HG02763 (cell line): ENCODE measurements at regions not wholly inside any gene's neighbourhood (a gene's known extent, or its start where the extent isn't known, plus 50 kb on each side); places are given as distances from the start of the nearest gene placed in this dataset.

ENCODE experiments used
- ATAC-seq: cut with Tn5 transposase; IDR thresholded peaks from one replicate; pipeline ENCODE4 v1.9.1; 2021; ENCODE audit warnings: mild to moderate bottlenecking, moderate library complexity; ENCODE audit not compliant: unreplicated experiment

GRCh38 chr5:5617024-5617423 is 194.5 kb downstream of the ICE1 start:
- ATAC-seq = no peak

- ATAC-seq = no peak
Observed at GRCh38 chr5:5616247-5616895, 193.9 kb downstream of the ICE1 start.

- ATAC-seq = no peak
Observed at GRCh38 chr5:5615569-5615968, 193.1 kb downstream of the ICE1 start.

GRCh38 chr5:5613261-5613990 is 190.9 kb downstream of the ICE1 start:
- peak; percentile 89 for ATAC-seq

GRCh38 chr5:5612096-5612495 is 189.6 kb downstream of the ICE1 start:
- no peak for ATAC-seq

- no peak for ATAC-seq
Observed at GRCh38 chr5:5609935-5610334, 187.5 kb downstream of the ICE1 start.

- ATAC-seq = no peak
Observed at GRCh38 chr5:5605170-5605764, 182.8 kb downstream of the ICE1 start.

GRCh38 chr5:5602554-5602953 is 180.1 kb downstream of the ICE1 start:
- no peak for ATAC-seq

- ATAC-seq = no peak
Observed at GRCh38 chr5:5598547-5599113, 176.2 kb downstream of the ICE1 start.

- no peak for ATAC-seq
Observed at GRCh38 chr5:5593391-5593790, 170.9 kb downstream of the ICE1 start.

GRCh38 chr5:5592541-5592940 is 170.1 kb downstream of the ICE1 start:
- ATAC-seq = no peak

GRCh38 chr5:5591567-5591966 is 169.1 kb downstream of the ICE1 start:
- ATAC-seq = no peak

GRCh38 chr5:5589857-5590256 is 167.4 kb downstream of the ICE1 start:
- no peak for ATAC-seq

- ATAC-seq = no peak
Observed at GRCh38 chr5:5588887-5589826, 166.7 kb downstream of the ICE1 start.

GRCh38 chr5:5588386-5588785 is 165.9 kb downstream of the ICE1 start:
- ATAC-seq = no peak

GRCh38 chr5:5587474-5587873 is 165.0 kb downstream of the ICE1 start:
- no peak for ATAC-seq

GRCh38 chr5:5586721-5587120 is 164.2 kb downstream of the ICE1 start:
- no peak for ATAC-seq

- ATAC-seq = no peak
Observed at GRCh38 chr5:5585751-5586341, 163.4 kb downstream of the ICE1 start.

- no peak for ATAC-seq
Observed at GRCh38 chr5:5584751-5585150, 162.3 kb downstream of the ICE1 start.

- no peak for ATAC-seq
Observed at GRCh38 chr5:5584236-5584745, 161.8 kb downstream of the ICE1 start.
